GM12891 (cell line): ENCODE measurements at regions not wholly inside any gene's neighbourhood (a gene's known extent, or its start where the extent isn't known, plus 50 kb on each side); places are given as distances from the start of the nearest gene placed in this dataset.

Source experiments
- DNase-seq: peaks from one replicate; pipeline ENCODE4 v3.0.0; 2011; ENCODE audit warnings: low spot score; ENCODE audit not compliant: insufficient read length
- FAIRE-seq: peaks from 2 replicates; lab custom pipeline; 2011; peaks lifted over from hg19 to GRCh38; lab: Jason Lieb, UNC
- PAX5 ChIP-seq: IDR thresholded peaks from 2 replicates; pipeline ENCODE4 v1.6.1; 2011; ENCODE audit warnings: low read length, moderate library complexity, mild to moderate bottlenecking; ENCODE audit not compliant: insufficient read depth, severe bottlenecking
- POLR2A ChIP-seq: IDR thresholded peaks from 2 replicates; pipeline ENCODE4 v1.6.1; 2011; ENCODE audit warnings: low read depth, low read length, control low read depth
- POLR2AphosphoS5 ChIP-seq: IDR thresholded peaks from 2 replicates; pipeline ENCODE4 v1.6.1; 2011; ENCODE audit warnings: low read depth, low read length, control low read depth
- POU2F2 ChIP-seq: IDR thresholded peaks from 2 replicates; pipeline ENCODE4 v1.6.1; 2011; ENCODE audit warnings: low read depth, mild to moderate bottlenecking, control low read depth, low read length, moderate library complexity
- SPI1 ChIP-seq: IDR thresholded peaks from 2 replicates; pipeline ENCODE4 v1.6.1; 2011; ENCODE audit warnings: low read depth, low read length, control low read depth
- TAF1 ChIP-seq: IDR thresholded peaks from 2 replicates; pipeline ENCODE4 v1.6.1; 2011; ENCODE audit warnings: low read depth, low read length, control low read depth

DNA sequence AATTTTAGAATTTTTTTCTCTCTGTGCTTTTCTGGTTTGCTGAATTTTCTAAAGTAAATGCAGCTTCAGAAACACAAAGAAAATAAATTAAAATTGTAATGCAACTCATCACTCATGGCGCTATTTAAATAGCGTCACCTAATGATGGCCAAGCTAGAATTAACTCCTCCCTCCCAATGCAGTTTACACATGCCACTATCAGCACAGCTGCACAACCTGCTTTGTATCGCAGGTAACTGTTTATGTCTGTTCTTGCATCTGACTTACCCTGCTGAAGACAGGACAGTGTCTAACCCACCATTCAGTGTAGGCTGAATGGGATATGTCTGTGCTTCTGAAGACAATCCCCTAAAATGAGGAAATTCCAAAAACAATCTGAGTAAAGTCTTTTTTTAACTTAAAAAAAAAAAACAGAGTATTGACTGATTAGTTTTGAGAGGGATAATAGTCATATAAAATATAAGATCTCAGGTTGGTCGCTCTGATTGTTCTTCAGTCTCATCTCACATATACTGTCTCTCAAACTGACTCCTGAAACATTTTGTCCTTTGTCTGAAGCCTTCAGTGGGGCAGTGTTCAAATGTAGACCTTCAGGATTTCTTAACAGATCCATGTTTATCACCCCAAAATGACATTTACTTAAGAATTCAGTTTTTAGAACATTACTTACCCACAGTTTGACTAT, 271.4 kb downstream of the ZEB2 start:
- FAIRE-seq = peak; percentile 89
- TF ChIP-seq TAF1 (no peak), POLR2AphosphoS5 (no peak)
- DNase-seq = no peak

DNA sequence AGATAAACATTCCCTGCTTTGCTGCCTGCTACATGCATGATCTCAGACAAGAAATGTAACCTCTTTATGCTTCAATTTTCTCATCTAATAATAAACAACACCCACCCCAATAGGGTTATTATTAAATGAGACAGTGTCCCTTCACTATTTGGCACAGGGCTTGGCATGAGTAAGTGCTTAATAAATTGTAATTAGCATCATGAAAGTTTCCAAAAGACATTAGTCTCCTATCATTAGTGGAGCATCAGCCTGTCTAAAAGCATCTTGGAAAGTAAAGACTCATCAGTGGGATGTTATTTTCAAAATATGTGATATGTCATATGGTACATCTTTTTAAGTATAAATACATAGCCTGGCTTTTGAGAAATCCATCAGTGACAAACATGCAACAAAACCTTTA, 275.0 kb downstream of the ZEB2 start:
- no peak for DNase-seq
- no peak for FAIRE-seq
- no peak for TF ChIP-seq SPI1
- no peak for TF ChIP-seq POU2F2
- no peak for TF ChIP-seq PAX5
- TF ChIP-seq POLR2A = no peak
- no peak for TF ChIP-seq TAF1
- no peak for TF ChIP-seq POLR2AphosphoS5

DNA sequence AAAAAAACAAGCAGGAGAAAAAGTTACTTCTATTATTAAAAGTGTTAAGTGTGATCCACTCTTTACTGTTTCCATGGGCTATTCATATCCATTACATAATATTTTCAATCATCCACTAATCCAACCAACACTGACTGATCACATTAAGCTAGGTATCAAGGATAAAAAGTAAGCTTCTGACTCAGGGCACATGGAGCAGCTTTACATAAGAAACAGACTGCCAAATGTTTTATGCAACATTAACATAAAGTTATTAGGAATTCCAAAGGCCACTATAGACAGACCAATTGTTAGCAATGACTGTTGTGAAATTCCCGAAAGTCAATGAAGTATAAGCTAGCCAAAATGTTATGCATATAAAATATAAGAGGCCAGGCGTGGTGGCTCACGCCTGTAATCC, 277.6 kb downstream of the ZEB2 start:
- no peak for TF ChIP-seq POLR2A
- no peak for TF ChIP-seq POU2F2
- TF ChIP-seq POLR2AphosphoS5 = no peak
- no peak for TF ChIP-seq PAX5
- TF ChIP-seq SPI1 = no peak
- TF ChIP-seq TAF1 = no peak
- no peak for DNase-seq
- FAIRE-seq = peak; percentile 55

DNA sequence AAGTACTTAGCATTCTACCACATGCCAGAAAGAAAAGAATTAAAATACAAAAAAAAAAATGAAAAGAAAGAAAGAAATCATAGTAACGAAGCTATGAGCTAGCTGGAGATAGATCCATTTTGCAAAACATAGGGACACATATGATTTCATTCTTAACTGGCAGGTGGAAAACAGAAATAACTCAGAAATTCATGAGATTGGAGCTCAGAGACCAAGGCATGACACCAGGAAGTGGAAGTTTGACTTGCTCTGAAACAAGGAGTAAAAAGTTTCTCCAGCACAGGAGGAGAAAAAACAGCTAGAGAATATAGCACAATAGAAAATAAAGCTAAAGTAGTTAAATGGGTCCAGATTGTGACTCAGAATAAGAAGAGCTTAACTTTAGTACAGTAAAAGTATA, 278.1 kb downstream of the ZEB2 start:
- DNase-seq (no peak), FAIRE-seq (no peak)
- TF ChIP-seq PAX5 = no peak
- no peak for TF ChIP-seq POU2F2
- no peak for TF ChIP-seq POLR2AphosphoS5
- no peak for TF ChIP-seq TAF1
- TF ChIP-seq POLR2A = no peak
- no peak for TF ChIP-seq SPI1

DNA sequence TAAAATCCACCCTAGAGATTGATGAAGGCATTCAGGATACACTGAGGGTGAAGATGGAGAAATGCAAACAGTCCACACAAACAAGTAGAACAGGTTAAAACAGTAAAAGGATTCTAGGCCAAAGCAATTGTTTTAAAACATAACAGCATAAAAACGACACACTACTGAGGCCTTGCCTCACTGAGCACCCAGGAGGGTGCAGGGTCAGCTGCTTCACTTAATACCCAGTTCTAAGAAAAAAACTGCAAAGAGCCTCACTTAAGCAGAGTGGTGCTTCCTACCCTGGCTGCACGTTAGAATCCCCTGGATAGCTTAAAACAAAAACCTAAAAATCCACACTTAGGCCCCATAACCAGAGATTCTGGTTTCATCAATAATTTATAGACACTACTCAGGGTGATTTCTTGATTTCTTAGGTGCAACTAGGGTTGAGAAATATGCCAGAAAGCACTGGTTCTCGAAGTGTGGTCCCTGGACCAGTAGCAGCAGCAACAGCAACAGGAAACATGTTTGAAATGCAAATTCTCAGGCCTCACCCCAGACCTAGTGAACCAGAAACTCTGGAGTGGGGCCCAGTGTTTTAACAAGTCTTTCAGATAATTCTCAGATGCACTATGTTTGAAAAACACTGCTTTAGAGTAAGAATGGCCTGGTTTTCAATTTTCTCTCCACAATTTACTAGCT, 279.1 kb downstream of the ZEB2 start:
- DNase-seq = no peak
- TF ChIP-seq TAF1 (peak; percentile 63; the same call in 1 of the 2 replicates), POU2F2 (peak; percentile 95), SPI1 (no peak), POLR2AphosphoS5 (no peak), PAX5 (peak; percentile 85), POLR2A (peak; percentile 40; the same call in 1 of the 2 replicates)
- FAIRE-seq = peak; percentile 93

DNA sequence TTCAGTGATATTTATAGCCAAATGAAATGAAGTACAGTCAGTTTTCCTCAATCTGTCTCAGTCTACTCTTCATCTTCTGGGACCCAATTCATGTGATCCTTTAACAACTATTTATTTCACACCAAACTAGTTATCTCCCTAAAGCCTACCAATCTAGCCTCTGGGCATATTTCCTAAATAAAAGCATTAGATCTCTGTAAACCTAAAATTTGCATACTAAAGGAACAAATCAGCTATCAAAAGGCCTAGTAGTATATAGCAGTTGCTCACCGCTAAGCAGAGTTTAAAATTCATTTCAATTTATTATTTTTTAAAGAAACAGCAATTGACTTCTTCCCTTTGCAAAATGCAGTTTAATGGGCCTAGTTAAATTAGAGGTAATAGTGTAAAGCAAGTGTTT, 280.2 kb downstream of the ZEB2 start:
- TF ChIP-seq PAX5 (no peak), POLR2AphosphoS5 (no peak), POLR2A (no peak), TAF1 (no peak), POU2F2 (no peak), SPI1 (no peak)
- no peak for FAIRE-seq
- DNase-seq = no peak

DNA sequence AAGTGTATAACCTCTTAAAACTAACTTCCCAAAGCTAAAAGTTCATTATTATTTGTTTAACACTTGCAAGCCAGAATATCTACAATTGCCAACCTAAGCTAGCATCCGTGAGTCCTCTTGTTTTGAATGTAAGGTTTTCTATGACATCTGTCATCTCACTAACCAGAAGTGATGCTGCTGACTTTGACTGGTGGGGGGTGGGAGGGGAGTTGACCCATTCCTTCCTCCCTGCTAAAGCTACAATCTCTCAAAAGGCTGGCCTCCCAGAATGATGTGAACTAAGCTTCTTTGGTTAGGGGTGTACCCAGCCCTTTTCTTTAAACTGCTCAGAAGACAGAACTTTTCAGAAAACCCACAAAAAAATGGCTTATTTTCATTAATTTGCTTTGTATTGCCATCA, 280.6 kb downstream of the ZEB2 start:
- no peak for DNase-seq
- peak; percentile 50 for FAIRE-seq
- TF ChIP-seq TAF1 = no peak

DNA sequence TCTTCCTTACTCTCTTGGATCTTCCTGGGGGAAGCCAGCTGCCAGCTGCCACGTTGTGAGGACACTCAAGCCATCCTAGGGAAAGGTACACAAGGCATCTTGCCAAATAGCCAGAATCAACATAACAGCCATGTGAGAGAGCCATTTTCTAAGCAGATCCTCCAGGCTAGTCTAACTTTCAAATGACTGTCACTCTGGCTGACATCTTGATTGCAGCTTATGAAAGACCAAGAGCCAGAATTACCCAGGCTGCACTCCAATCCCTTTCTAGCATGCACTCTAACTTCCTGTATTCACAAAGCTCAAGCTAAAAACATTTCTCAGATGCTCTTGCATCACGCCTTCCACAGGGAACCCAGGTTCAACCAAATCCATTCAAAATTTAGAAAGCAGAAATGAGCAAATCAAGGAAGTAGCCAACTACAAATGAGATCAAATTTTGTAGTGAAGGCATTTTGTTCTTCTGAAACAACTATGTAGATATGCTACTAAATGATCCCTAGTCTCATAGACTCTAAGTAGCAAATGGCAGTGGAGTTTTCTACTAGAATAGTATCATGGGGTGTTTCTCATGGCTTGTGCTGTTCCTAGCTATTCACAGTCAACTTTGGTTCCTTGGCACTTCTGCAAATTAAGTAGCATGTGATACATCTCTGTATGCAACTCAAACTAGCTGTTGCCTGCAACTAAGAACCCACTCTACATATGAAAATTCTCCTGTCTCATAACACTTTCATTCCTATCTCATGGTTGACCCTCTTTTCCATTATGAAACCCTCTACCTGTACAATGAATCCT, 281.9 kb downstream of the ZEB2 start:
- DNase-seq (no peak), FAIRE-seq (peak; percentile 78)
- no peak for TF ChIP-seq POU2F2
- no peak for TF ChIP-seq POLR2AphosphoS5
- peak; percentile 54 for TF ChIP-seq SPI1

DNA sequence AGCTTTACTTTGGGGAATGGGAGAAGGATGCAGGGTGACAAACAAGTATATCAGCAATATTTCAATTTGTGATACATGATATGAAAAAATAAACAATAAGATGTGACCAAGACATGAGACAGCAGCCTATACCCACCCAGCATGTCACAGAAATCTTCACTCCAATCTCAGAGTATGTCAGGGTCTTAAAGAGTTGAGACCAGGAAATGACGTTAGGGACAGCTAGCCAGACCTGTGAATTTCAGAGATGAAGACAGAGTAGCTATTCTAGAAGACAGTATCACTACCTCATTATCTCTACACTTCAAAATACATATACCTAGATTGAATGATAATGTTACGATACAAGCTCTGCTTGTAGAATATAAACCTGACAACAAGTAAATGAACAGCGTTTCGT, 282.8 kb downstream of the ZEB2 start:
- TF ChIP-seq SPI1 = 0 out of 2 replicates have a peak, but pooled peaks have one; percentile 2
- TF ChIP-seq POLR2A = no peak
- DNase-seq (no peak), FAIRE-seq (peak; percentile 78)

DNA sequence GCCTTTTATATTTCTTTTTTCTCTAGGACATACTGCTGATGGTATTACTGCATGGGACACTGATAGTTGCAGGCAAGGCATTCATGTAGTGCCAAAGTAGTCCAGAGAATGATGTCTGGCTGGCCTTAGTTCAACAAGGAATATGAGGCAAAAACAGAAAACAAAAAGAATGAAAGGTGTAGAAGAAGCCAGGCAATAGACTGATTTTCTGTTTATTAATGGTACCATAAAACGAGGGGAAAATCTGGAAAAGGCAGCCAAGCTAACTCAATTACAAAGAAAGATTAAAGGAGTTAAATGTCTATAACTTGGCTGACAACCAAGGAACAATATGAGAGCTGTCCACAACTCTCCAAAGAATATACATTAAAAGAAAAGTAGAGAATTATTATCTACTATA, 284.9 kb downstream of the ZEB2 start:
- TF ChIP-seq POLR2A (no peak), POU2F2 (no peak), POLR2AphosphoS5 (no peak), TAF1 (no peak), SPI1 (no peak), PAX5 (no peak)
- FAIRE-seq = no peak
- DNase-seq = no peak
